GM19023 (cell line): ENCODE measurements at regions not wholly inside any gene's neighbourhood (a gene's known extent, or its start where the extent isn't known, plus 50 kb on each side); places are given as distances from the start of the nearest gene placed in this dataset.
"Not testable (repeated sequence)": the region's sequence is repeated elsewhere in the genome, so short reads cannot be mapped to it uniquely, and the experiment has no call there.

Source experiments
- ATAC-seq: cut with Tn5 transposase; IDR thresholded peaks from one replicate; pipeline ENCODE4 v1.9.1; 2021; ENCODE audit warnings: mild to moderate bottlenecking, moderate library complexity; ENCODE audit not compliant: unreplicated experiment

DNA sequence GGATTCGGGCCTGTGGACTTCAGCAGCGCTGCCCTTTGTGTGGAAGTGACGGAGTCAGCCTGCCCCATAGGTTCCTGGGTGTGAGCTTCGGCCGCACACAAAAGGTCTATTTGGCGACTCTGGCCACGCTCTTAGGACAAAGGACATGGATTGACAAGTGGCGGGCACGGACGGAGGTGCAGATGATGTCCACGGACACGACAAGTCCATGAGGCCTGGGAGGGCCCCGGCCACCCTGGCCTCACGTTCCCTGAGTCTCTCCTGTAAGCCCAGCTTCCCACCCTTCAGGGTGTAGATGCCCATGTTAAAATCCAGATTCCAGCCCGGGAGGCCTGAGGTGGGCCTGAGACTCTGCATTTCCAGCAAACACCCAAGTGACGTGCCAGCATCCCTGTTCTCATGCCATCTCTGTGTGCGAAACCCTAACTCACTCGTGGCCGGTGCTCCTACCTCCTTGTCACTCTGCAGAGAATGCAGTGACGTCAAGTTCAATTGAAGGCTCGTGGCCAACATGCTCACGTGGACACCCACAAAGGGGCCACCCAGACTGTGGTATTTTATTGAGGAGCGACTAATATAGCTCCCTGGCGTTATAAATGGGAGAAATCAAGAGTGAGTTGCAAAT, 111.7 kb downstream of the RTP5 start:
- no peak for ATAC-seq

DNA sequence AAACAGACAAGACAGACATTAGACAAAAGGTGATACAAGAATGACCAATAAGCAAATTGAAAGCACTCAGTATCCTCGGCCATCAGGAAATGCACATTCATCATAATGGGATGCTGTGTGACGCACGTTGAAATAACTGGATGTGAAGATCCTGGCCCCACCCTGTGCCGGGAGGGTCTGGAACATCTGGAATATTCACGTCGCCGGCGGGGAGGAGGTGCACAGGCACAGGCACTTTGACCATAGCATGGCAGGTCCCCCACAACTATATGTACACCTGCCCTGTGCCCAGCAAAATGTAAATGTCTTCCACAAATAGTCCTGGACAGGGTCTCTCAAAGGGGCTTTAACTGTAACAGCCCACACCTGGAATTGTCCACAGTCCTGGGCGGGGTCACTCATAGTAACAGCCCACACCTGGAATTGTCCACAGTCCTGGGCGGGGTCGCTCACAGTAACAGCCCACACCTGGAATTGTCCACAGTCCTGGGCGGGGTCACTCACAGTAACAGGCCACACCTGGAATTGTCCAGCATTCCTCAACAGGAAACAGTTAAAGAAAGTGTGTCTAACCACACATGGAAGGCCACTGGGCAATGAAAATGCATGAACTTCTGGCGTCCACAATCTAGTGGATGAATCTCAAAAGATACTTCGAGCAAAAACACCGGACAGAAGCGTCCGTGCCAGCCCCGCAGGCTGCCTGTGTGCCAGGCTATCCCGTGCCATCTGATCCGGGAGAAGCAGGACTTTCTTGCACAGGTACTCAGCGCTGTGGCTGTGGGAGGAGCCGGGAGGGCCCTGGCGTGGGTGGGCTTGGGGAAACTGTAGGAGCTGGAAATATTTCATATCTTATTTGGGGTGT, 113.4 kb downstream of the RTP5 start:
- no peak for ATAC-seq

DNA sequence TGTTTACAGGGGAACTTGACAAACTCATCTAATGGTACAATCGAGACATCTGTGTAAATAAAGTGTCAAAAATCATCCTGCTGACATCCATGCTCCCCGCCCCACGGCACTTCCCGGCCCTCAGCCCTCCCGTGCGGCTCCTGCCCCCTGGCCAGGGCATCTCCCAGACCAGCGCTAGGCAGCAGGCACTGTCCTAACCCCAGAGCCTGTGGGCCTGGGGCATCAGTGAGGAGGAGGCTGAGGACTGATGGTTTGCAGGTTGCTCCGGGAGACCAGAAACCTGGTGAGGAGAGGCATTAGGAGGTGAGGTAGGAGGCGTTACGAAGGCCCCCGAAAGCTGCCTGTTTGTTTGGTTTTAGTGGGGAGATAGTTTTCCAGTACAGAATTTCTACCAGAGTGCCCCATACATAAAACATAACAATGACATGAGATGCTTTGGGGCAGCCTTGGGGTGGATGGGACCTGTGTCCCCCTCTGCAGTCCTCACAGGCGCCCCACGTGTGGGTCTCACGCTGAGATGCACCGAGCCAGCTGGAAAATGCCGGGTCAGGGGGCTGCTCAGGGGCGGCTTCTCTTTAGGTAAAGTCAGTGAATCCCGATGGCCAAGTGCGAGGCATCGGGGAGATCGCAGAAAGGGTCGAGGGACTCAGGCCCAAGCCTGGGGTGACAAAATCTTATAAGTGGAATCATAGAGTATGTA, 114.2 kb downstream of the RTP5 start:
- ATAC-seq = no peak

DNA sequence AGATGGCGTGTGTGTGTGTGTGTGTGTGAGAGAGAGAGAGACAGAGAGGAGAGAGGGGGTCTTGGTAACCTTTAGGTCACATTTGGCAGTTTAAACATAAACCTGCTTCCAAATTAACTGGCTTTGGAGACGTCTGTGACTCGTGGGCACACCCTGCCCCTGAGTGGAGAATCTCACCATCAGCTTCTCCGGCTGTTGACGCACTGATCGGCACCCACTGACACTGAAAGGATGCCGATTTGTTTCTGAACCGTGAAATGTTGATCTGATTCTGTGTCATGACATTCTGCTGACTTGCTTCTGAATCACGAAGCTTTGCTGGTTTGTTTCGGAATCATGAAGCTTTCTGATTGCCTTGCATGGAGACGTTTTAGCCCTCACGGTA, 114.7 kb downstream of the RTP5 start:
- ATAC-seq = no peak

DNA sequence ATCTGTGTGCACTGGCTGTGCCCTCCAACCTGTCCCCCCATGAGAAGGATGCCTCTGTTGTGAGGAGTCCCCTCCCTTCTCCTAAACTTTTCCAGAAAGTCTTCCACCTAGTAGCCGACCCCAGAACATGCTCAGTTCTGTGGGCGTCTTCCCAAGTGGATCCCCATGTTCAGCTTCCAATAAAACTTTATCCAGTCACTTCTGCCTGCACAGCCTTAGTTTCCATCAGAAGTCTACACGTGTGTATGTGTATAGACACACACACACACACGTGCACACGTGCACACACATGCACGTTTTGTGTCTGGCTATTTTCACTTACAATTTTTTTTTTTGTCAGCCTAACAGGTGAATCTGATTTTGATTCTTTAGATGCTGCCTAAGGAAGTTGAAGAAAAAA, 115.1 kb downstream of the RTP5 start:
- ATAC-seq = no peak

DNA sequence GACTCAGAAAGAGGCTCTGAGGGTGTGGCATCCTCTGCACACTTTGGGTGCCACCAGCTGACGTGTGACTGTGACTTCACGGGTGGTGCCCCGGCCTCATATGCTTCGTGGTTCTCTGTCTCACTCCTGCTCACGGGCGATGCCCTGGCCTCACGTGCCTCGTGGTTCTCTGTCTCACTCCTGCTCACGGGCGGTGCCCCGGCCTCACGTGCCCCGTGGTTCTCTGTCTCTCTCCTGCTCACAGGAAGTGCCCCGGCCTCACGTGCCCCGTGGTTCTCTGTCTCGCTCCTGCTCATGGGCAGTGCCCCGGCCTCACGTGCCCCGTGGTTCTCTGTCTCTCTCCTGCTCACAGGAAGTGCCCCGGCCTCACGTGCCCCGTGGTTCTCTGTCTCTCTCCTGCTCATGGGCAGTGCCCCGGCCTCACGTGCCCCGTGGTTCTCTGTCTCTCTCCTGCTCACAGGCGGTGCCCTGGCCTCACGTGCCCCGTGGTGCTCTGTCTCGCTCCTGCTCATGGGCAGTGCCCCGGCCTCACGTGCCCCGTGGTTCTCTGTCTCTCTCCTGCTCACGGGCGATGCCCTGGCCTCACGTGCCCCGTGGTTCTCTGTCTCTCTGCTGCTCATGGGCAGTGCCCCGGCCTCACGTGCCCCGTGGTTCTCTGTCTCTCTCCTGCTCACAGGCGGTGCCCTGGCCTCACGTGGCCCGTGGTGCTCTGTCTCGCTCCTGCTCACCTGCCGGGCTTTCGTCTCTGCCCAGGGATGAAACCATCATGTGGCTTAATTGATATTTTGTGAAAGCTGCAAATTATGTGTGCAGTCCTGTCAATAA, 115.8 kb downstream of the RTP5 start:
- not testable (repeated sequence) for ATAC-seq

DNA sequence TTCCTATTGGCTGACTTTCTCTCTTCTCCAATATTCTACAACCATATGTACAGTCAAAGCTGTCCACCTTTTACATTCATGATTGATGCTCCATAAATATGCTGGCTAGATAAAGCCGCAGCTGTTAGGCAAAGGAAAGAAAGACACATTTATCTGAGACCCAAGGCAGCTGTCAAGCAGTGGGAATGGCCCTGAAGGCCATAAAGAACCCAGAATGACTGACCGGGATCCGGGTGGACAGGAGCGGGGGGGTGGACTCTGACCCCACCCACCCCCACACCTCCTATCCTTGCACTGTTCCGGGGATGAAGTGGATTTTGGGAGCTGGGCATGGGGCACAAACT, 116.4 kb downstream of the RTP5 start:
- no peak for ATAC-seq

DNA sequence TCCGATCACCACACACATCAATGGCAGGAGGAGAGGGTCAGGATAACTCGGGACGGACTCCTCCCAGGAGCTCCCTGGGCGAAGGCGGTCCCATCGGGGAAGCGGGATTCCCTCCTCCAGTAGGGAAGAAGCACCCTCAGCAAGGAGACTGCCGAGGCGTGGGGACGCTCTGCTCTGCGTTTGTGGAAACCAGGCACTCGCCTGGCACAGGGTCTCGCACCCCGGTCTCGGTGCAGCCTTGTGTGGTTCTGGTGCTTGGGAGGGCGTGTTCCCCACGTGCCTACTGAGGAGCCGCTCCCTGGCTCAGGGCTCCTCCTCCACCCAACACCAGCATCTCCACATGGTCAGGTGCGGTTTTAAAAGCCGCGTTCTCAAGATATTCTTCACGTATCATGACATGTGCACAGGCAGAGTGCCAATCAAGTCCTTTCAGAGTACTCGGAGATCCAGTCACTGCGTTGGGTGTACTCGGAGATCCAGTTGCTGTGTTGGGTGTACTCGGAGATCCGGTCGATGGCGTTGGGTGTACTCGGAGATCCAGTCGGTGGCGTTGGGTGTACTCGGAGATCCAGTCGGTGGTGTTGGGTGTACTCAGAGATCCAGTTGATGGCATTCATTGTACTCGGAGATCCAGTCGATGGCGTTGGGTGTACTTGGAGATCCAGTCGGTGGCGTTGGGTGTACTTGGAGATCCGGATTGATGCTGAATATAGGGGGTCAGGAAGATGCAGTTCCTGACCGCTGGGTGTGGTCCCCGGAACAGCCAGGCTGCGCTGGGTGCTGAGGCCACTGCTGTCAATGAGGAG, 117.5 kb downstream of the RTP5 start:
- ATAC-seq = no peak

DNA sequence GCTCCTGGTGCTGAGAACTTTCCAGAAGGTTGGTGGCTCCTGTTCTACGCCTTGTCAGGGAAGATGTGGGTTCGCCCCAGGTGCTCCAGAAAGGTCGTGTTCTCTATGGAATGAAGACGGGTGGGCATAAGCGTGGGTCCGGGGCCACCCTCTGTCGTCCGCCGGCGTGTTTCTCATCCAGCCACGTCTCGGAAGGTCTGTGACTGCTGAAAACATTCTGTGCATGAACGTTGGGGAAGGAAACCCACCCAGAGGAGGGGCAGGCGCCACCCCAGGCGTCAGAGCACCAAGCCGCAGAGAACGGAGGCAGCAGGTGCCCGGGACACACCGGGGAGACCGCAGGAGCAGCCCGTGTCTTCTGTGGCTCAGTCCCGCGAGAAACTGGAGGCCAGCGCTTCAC, 118.2 kb downstream of the RTP5 start:
- ATAC-seq = no peak

DNA sequence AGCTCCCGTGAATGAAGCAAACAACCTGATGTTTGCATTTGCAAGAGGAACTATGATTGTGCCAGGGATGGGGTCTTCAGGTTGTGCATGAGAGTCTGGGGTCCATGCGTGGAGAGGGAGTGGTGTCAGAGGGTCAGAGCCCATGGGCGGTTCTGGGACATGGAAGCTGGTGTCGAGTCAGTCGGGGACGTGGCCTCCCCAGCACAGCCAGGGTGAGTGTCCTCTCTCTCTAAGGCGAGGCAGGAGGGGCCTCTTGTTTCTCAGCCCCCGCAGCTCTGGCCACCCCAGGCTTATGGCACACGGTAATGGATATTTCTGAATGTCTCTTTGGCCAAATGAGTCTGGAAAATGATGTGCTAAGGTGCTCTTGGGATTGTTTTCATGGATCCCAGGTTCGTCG, 118.6 kb downstream of the RTP5 start:
- no peak for ATAC-seq

DNA sequence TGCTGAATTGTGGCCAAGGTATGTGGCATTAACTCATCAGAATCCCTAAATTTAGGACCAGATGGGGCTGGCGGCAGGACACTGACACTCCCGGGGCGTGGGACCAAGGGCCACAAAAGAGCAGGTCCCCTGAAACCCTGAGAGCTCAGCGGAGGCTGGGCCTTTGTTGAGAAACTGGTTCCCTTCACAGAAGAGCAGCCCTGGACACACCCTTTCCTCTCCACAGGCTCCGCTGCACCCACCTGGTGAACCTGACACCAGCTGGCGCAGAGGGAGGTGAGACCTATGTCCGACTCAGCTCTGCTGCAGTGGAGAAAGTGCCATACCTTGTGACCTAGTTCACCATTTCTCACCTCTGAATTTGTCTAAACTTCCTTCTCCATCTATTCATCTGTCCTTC, 119.5 kb downstream of the RTP5 start:
- no peak for ATAC-seq

DNA sequence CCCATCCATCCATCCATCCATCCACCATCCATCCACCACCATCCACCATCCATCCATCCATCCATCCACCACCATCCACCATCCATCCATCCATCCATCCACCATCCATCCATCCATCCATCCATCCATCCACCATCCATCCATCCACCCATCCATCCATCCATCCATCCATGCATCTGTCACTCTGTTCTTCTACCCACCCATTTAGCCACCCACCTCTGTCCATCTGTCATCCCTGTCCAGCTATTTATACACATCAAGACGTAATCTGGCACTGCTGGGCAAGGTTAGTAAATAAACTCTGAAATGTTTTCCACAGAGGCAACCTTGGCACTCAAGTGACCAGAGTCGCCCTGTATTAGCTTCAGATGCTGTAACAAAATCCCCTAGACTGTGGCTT, 120.9 kb downstream of the RTP5 start:
- ATAC-seq = no peak

DNA sequence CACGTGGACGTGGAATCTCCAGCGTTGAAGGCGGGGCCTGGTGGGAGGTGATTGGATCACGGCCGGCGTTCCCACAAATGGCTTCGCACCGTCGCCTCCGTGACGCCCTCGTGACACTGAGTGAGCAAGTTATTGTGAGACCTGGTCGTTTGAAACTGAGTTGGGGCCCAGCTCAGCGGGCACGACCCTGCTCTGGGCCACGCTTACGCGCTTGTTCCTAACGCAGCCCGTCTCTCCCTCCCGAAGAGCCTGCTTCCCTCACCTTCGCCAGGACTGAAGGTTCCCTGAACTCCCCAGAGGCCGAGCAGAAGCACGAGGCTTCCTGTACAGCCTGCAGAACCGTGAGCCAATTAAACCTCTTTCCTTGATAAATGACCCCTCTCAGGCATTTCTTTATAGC, 121.8 kb downstream of the RTP5 start:
- ATAC-seq = no peak

DNA sequence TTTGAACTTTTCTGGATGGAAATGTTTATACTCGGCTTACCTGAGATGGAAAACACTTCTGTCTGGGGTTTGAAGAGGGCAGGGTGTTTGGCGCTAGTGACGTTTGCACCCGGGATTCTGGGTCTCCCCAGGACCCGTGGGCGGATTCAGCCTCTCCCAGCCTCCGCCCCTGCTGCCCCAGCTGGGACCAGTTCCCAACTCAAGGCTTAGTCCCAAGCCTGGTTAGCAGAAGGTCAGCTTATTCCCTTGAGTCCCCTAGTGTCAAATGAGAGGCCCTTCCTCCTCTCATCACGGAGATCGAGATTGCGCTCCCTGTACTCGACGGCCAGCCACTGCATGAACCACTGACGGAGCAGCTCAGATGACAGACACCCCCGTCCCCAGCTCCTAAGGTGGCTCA, 123.2 kb downstream of the RTP5 start:
- ATAC-seq = no peak

DNA sequence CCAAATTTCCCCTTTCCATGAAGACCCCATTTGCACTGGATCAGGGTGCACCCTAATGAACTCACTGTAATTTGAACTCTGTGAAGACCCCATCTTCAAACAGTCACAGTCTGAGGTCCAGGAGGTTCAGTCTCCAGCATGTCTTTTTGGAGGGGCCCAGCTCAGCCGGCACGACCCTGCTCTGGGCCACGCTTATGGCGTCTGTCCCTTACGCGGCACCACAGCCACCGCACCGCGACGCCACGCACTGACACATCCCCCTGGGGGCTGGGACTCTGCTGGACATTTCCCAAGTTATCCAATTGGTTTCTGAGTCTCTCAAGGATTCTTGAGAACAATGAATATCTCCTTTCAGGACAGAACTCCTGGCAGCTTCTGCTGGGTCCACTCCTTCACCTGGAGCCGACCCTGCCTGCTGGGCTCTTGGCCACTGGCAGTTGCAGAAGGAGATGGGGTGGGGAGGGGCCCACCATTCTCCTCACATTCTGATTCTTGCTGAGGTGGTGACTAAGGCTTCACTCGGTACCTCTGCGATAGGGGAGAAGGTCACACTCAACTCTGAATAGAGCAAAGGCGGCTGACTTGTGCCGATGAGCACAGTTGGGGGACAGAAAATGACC, 124.0 kb downstream of the RTP5 start:
- ATAC-seq = no peak

DNA sequence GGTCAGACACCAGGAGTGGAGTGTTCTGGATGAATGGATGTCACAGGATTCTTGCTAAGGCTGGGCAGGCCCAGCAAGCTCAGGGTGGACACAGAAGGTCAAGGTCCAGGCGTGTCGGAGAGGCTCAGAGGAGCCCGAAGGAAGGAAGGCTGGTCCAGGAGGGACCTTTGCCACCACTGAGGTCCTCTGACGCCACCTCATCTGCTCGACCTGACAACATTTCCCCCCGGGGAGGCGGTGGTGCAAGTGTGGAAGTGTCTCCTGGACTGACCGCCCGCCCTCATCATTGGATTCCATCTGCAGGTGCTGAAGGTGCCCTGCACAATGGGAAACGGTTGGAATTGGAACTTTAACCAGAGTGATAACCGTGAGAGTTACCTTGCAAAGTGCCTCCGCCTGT, 124.6 kb downstream of the RTP5 start:
- no peak for ATAC-seq

DNA sequence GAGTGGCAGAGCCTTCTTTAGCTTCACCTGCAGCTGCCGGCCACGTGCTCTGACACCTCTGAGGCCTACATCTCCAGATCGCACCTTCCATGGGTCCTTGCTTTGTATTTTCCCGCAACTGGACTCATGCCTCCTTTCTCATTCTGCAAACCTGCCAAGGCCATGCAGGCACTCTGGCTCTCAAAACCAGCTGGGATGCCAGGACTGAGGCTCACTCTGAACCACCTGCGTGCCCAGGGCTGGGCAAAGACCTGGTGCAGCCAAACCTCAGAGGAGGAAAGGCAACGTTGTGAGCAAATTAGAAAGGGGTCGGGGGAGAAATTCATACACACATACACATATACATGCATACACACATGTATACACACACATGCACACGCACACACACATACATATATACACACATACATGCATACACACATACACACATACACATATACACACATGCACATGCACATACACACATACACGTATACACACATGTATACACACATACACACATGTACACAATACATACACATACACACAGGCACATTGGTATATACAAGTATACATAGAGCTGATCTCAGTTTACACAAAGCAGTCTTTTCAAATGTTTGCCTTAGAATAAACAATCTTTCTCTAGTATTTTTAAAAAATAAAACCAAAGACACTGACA, 125.2 kb downstream of the RTP5 start:
- ATAC-seq = no peak

DNA sequence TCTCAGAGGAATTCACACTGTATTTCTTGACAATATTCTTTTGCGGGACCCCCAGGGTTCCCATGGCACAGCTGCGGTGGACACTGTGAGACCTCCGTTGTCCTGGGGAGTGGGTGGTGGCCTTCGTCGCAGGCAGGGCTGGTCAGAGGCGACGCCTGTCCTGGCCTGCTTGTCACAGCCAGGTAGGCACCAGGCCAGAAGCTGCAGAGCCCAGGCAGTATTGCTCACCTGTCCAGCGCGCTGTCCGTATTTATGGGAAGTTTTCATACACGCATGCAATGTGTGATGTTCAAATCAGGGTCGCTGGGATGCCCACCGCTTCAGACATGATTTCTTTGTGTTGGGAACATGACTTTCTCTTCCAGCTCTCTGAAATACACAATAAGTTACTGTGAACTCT, 126.6 kb downstream of the RTP5 start:
- no peak for ATAC-seq

DNA sequence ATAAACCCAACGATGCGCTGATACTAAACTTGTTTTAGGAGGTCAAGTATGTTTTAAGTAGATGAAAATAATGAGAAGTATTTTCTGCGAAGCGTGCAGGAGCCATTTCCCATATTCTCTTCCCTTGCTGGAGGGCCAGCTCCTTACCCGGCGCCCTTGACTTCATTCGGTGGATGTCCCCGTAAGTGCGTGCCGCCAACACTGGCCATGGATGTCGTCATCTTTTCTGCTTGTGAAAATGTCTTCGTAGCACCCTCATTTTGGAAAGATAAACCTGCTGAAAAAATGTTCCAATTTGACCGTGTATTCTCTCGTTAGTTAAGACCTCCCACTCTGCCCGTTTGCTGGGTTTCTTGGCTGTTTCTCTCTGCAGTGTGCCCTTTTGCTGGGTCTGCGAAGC, 127.5 kb downstream of the RTP5 start:
- no peak for ATAC-seq

DNA sequence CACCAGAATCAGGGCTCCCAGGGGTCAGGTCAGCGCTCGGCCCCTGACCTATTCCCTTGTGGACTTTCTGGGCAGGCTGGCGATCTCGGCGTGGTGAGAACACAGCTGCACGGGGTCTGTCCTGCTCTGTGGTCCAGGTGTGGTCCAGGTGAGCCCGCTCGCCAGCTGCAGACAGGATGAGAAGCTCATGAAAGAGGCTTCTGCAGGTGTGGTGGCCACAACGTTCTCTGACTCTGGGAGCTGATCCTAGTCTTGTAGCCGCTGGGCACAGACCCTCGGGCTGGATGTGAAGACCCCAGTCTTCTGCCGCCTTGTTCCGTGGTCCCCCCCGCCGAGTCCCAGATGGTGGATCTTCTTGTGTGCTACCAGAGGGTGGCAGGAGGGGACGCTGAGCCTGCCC, 129.7 kb downstream of the RTP5 start:
- no peak for ATAC-seq
